GM13977 (cell line): ENCODE measurements at regions not wholly inside any gene's neighbourhood (a gene's known extent, or its start where the extent isn't known, plus 50 kb on each side); places are given as distances from the start of the nearest gene placed in this dataset.

Experiments
- DNase-seq: peaks from one replicate; pipeline ENCODE4 v3.0.0; 2012; ENCODE audit warnings: low spot score
- in situ Hi-C: fragments of 300-500 bp; cut with MboI; formaldehyde crosslinking; loops from one replicate; pipeline ENCODE4 v1.12.0; 2022; ENCODE audit warnings: low sequenced_read_pairs, low pct_unique_long_range_greater_than_20kb, mixed read lengths, inconsistent platforms; ENCODE audit not compliant: unreplicated experiment
- TF ChIP-seq, protein P1 (sequence below): IDR thresholded peaks from 2 replicates; pipeline ENCODE4 v1.5.1; 2012; ENCODE audit warnings: mild to moderate bottlenecking, control low read depth; ENCODE audit not compliant: insufficient read depth; ENCODE audit errors: extremely low read depth, missing control alignments

DNA sequence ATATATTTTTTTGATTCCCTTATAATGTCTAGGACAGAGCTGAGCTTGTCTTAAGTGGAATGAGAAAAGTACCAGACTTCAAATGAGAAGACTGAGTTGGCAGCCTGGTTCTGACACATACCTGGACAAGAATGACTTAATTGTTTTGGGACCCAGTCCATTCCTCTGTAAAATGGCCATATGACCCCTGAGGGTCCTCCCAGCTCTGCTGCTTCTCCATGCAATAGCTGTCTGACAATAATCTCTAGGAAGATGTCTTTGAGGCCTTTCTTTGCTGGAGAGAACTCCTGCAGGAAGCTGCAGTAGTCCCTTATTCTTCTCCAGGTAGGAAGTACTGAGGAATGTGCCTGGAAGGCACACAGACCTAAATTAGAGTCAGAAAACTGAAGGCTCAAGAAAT, 55.9 kb upstream of the SLIT3 start:
- in situ Hi-C loops, result no loop called here

GRCh38 chr5:169356181-169356580, 55.2 kb upstream of the SLIT3 start:
- TF ChIP-seq, protein P1, sequence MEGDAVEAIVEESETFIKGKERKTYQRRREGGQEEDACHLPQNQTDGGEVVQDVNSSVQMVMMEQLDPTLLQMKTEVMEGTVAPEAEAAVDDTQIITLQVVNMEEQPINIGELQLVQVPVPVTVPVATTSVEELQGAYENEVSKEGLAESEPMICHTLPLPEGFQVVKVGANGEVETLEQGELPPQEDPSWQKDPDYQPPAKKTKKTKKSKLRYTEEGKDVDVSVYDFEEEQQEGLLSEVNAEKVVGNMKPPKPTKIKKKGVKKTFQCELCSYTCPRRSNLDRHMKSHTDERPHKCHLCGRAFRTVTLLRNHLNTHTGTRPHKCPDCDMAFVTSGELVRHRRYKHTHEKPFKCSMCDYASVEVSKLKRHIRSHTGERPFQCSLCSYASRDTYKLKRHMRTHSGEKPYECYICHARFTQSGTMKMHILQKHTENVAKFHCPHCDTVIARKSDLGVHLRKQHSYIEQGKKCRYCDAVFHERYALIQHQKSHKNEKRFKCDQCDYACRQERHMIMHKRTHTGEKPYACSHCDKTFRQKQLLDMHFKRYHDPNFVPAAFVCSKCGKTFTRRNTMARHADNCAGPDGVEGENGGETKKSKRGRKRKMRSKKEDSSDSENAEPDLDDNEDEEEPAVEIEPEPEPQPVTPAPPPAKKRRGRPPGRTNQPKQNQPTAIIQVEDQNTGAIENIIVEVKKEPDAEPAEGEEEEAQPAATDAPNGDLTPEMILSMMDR, result no peak
- no peak for DNase-seq
- in situ Hi-C loops, result no loop called here

More for the DNA sequence above, 55.9 kb upstream of the SLIT3 start:
- DNase-seq, result no peak
- TF ChIP-seq, protein P1, result no peak

DNA sequence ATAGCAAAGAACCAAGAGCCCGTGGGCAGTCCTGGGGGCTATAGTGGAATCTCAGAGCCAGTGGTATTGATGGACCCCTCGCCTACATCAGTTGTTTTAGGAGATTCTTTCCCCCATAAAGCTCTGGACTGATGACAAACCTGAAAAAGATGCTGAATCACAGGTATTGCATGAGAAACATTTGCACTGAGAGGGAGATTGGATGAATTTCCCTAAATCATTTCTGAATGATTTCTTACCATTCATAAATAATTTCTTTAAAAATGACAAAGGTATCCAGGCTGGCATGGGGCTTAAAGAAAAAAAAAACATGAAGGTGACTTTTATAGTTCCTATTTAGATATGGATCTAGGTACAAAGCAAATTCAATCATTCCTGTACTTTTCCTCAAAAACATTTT, 54.0 kb upstream of the SLIT3 start:
- DNase-seq, result no peak
- TF ChIP-seq, protein P1, result no peak
- in situ Hi-C loops, result no loop called here

- TF ChIP-seq, protein P1, result no peak
- DNase-seq, result no peak
- in situ Hi-C loops, result no loop called here
Observed at GRCh38 chr5:169354263-169354662, 53.3 kb upstream of the SLIT3 start.

DNA sequence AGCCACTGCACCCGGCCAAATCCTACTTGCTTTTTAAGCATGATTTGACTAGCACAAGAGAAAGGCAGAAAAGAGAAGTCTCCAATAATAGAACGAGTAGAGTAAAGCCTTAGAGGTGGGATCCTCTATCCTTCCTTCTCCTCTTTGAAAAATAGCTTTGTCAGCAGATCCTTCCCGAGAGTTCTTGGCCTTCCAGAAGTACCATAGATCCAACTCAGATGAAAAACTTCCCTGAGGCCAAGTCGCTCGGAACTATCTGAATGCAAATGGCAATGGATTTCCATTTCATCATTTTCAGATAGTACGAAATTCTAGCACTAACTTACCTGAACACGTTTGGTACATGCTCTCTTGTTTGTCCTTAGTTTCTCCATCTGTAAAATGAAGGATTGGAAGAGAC, 52.0 kb upstream of the SLIT3 start:
- DNase-seq, result no peak
- TF ChIP-seq, protein P1, result no peak
- in situ Hi-C loops, result no loop called here

- TF ChIP-seq, protein P1, result no peak
- no peak for DNase-seq
- in situ Hi-C loops, result no loop called here
Observed at GRCh38 chr5:169351721-169352120, 50.8 kb upstream of the SLIT3 start.

DNA sequence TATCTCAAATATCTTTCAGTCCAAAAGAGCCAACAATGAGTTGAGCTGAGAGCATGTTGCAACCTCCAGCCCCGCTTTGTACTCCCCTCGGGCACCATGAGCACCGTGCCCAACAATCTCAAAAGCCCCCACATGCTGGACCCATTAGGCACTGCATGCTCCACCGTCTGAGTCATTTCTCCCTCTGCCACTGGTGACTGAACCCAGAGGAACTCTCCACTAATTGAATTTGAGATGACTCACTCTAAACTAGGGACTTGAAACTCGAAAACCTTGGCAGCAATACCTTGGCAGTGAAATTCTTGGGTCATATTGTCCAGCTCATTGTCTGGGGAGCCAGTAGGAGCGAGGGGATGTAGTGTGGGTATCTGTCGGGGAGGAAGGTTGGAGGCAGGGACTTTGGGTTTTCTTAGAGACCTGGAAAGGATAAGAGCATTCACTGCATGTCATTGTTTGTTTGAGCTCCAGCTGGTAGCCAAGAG, 49.9 kb upstream of the SLIT3 start:
- no peak for DNase-seq
- in situ Hi-C loops, result no loop called here
- TF ChIP-seq, protein P1, result no peak
